Naive thymus-derived CD8-positive, alpha-beta T cell (primary cell): ENCODE measurements at regions not wholly inside any gene's neighbourhood (a gene's known extent, or its start where the extent isn't known, plus 50 kb on each side); places are given as distances from the start of the nearest gene placed in this dataset.

Experiments used
- ATAC-seq, 2 donors: fragments of 150-1000 bp; cut with Tn5 transposase in 1 of 2; sonication (Bioruptor Pico), chemical (Tn5 transposase) in 1 of 2; 1 replicate in 1 of 2; 2 replicates in 1 of 2; pipeline ENCODE4 v1.10.0; 2021; ENCODE audit warnings: mild to moderate bottlenecking in 2 of 2, moderate library complexity in 2 of 2
- POLR2A ChIA-PET: fragments of 350-600 bp; sonication (Branson Sonifier 250); formaldehyde crosslinking; loops from one replicate; lab custom pipeline; 2021; ENCODE audit warnings: antibody characterized with exemption; lab: Charles Lee
- DNase-seq, 10 donors: peaks; one replicate each; pipeline versions ENCODE4 v3.0.0 to v3.0.0-alpha.2; 2020 to 2022
- H3K27ac Mint-ChIP-seq, 10 donors: one replicate each; pipeline ENCODE4 v1.8.0; 2020 to 2022; ENCODE audit warnings: mild to moderate bottlenecking in 10 of 10, mixed read lengths in 10 of 10, moderate library complexity in 4 of 10, inconsistent platforms in 1 of 10
- H3K27me3 Mint-ChIP-seq, 5 donors: one replicate each; pipeline ENCODE4 v1.8.0; 2021 to 2022; ENCODE audit warnings: mixed read lengths in 5 of 5
- H3K36me3 Mint-ChIP-seq, 3 donors: one replicate each; pipeline ENCODE4 v1.8.0; 2020 to 2022; ENCODE audit warnings: mixed read lengths in 3 of 3, mild to moderate bottlenecking in 2 of 3, inconsistent platforms in 1 of 3
- H3K4me1 Mint-ChIP-seq, 4 donors: one replicate each; pipeline ENCODE4 v1.8.0; 2021 to 2022; ENCODE audit warnings: mixed read lengths in 4 of 4
- H3K4me3 Mint-ChIP-seq, 10 donors: one replicate each; pipeline ENCODE4 v1.8.0; 2020 to 2022; ENCODE audit warnings: mild to moderate bottlenecking in 10 of 10, mixed read lengths in 10 of 10, moderate library complexity in 6 of 10, inconsistent platforms in 1 of 10
- H3K9me3 Mint-ChIP-seq, 9 donors: one replicate each; pipeline ENCODE4 v1.8.0; 2020 to 2022; ENCODE audit warnings: mixed read lengths in 9 of 9, mild to moderate bottlenecking in 3 of 9, inconsistent platforms in 1 of 9, moderate library complexity in 1 of 9

GRCh38 chr13:29908416-29909080 is 58.1 kb upstream of the UBL3 start:
- no peak overlapping the region for H3K27ac Mint-ChIP-seq
- peaks cover 0 to under 1% (median under 1%) of the 10 kb centered on the region in 4 donors for H3K4me1 Mint-ChIP-seq
- DNase-seq (no peak), ATAC-seq (no peak)
- POLR2A ChIA-PET, result no interaction called here
- H3K4me3 Mint-ChIP-seq, result no peak overlapping the region
- H3K27me3 Mint-ChIP-seq, result peaks cover 0 to 4% (median 0%) of the 10 kb centered on the region in 5 donors
- H3K36me3 Mint-ChIP-seq, result no peaks in the 10 kb centered on the region
- H3K9me3 Mint-ChIP-seq, result no peaks in the 10 kb centered on the region

DNA sequence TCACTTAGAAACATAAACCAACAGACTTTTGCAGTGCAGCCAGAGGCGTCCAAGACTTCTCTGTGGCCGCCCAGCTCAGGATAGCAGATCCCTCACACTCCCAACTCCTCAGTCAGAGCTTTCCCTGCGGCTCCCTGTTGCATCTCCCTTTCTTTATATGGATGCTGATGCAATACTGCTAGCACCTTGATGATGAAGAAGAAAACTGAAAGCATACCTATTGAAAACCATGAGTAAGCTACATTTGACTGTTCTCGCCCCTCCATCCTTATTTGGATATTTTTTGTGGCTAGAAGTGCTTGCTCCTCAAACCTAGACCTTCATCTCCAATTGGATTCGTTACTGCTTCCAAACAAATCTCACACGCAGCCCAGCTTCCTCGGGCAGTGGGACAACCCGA is 57.3 kb upstream of the UBL3 start:
- H3K27ac Mint-ChIP-seq, result no peak overlapping the region
- no peak for ATAC-seq

DNA sequence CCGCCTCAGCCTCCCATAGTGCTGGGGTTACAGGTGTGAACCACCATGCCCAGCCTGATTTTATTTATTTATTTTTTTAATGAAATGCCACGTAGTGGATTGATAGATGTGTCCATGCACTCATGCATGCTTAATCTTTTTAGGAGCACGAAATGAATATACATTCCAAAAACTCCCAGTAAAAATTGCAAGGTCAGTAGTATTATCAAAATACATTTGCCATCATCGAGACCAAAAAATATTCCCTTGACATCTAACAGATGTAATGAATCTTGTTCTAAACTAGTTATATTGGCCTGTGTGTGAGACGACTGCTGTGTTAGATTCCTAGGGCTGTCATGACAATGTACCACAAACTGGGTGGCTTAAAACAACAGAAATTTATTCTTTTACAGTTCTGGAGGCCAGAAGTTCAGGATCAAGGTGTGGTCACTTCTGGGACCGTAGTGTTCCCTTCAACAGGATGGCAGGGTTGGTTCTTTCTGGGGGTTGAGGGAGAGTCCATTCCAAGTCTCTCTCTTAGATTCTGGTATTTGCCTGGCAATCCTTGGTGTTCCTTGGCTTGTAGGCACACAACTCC is 56.1 kb upstream of the UBL3 start:
- Mint-ChIP-seq H3K9me3 (no peaks in the 10 kb centered on the region), H3K4me1 (peaks cover 4 to 20% (median 17%) of the 10 kb centered on the region in 4 donors), H3K27me3 (peaks cover 0 to 1% (median 0%) of the 10 kb centered on the region in 5 donors), H3K4me3 (no peak overlapping the region), H3K36me3 (no peaks in the 10 kb centered on the region), H3K27ac (no peak overlapping the region)
- no peak for DNase-seq
- POLR2A ChIA-PET, result no interaction called here
- no peak for ATAC-seq

More for the DNA sequence above, 57.3 kb upstream of the UBL3 start:
- no peak overlapping the region for H3K4me3 Mint-ChIP-seq
- POLR2A ChIA-PET, result no interaction called here
- H3K36me3 Mint-ChIP-seq, result no peaks in the 10 kb centered on the region
- H3K9me3 Mint-ChIP-seq, result no peaks in the 10 kb centered on the region
- no peak for DNase-seq
- H3K27me3 Mint-ChIP-seq, result peaks cover 0 to 4% (median 0%) of the 10 kb centered on the region in 5 donors
- H3K4me1 Mint-ChIP-seq, result peaks cover under 1 to 9% (median 6%) of the 10 kb centered on the region in 4 donors

DNA sequence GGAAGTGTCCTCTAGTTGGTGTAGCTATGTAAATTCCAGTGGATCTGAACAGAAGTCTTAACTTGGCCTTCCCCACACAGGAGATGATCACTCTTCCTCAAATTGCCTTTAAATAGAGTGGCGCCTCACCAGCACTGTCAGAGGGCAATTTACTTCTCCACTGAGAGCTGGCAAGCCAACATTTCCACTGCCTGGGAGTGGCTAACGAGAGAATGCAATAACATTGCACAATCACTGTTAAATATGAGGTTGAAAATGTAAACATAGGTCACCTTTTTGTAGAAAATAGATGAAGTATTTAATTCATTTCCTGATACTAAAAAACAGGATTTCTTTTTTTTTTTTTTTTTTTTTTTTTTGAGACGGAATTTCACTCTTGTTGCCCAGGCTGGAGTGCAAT is 55.4 kb upstream of the UBL3 start:
- H3K9me3 Mint-ChIP-seq, result no peaks in the 10 kb centered on the region
- H3K36me3 Mint-ChIP-seq, result no peaks in the 10 kb centered on the region
- no peaks in the 10 kb centered on the region for H3K27me3 Mint-ChIP-seq
- no peak overlapping the region for H3K4me3 Mint-ChIP-seq
- H3K4me1 Mint-ChIP-seq, result peaks cover 4 to 20% (median 18%) of the 10 kb centered on the region in 4 donors
- H3K27ac Mint-ChIP-seq, result no peak overlapping the region
- POLR2A ChIA-PET, result no interaction called here
- no peak for DNase-seq
- ATAC-seq, result no peak

GRCh38 chr13:29903996-29904395 is 53.6 kb upstream of the UBL3 start:
- no peak overlapping the region for H3K4me3 Mint-ChIP-seq
- no peaks in the 10 kb centered on the region for H3K27me3 Mint-ChIP-seq
- ATAC-seq (no peak), DNase-seq (no peak)
- POLR2A ChIA-PET, result no interaction called here
- H3K36me3 Mint-ChIP-seq, result no peaks in the 10 kb centered on the region
- no peak overlapping the region for H3K27ac Mint-ChIP-seq
- H3K4me1 Mint-ChIP-seq, result peaks cover 4 to 20% (median 18%) of the 10 kb centered on the region in 4 donors
- no peaks in the 10 kb centered on the region for H3K9me3 Mint-ChIP-seq

DNA sequence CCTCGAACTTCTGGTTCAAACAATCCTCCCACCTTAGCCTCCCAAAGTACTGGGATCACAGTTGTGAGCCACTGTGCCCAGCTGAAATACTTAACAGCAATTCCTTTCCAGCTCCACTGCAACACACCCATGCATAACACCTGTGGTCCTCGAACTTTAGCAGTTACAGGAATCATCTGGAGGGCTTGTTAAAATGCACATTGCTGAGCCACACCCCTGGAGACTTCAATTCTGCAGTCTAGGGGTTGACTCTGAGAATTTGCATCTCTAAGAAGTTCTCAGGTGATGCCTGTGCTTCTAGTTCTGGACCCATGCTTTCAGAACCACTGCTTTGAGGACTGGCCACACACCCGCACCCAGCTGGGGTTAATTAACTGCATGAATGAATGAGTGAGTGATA is 53.1 kb upstream of the UBL3 start:
- ATAC-seq (no peak), DNase-seq (no peak)
- no peaks in the 10 kb centered on the region for H3K27me3 Mint-ChIP-seq
- no peaks in the 10 kb centered on the region for H3K9me3 Mint-ChIP-seq
- no peaks in the 10 kb centered on the region for H3K36me3 Mint-ChIP-seq
- H3K4me1 Mint-ChIP-seq, result peaks cover 4 to 20% (median 18%) of the 10 kb centered on the region in 4 donors
- POLR2A ChIA-PET, result no interaction called here
- H3K4me3 Mint-ChIP-seq, result no peak overlapping the region
- peak overlapping the region in 2 of 10 donors; percentile 29 to 78 for H3K27ac Mint-ChIP-seq

DNA sequence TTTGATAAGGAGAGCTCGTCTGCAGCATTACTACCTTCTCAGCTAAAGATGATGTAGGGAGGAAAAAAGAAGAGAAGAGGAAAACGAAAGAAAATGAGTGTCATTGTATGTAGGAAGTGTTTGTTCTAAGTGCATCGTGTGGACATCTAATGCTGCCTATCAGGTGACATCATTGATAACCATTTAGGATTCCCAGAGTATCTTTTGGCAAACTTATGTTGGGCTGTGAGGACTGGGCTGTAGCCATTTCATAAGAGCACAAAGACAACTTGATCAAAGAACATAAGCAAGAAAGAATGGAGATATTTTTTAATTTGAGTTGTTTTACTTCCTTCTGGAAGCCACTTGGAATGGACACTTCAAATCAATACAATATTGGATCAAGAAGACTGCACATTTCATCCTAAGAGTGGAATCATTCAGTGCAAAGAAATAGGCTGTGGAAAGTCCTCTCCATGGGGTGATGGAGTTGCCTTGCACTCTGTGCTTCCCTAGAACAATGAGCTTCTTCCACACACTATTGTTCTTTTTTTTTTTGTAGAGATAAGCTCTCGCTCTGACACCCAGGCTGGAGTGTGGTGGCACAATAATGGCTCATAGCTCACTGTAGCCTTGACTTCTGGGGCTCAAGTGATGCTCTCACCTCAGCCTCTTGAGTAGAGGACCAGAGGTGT is 52.4 kb upstream of the UBL3 start:
- no peak for ATAC-seq
- Mint-ChIP-seq H3K4me3 (peak overlapping the region; percentile 64 to 89 (median 80)), H3K4me1 (peaks cover 4 to 20% (median 18%) of the 10 kb centered on the region in 4 donors), H3K27me3 (no peaks in the 10 kb centered on the region), H3K9me3 (no peaks in the 10 kb centered on the region), H3K36me3 (no peaks in the 10 kb centered on the region), H3K27ac (peak overlapping the region in 9 of 10 donors; percentile 43 to 93 (median 66))
- POLR2A ChIA-PET, result interaction anchor here (0.8 to 1.5 kb wide), 5 partner anchors 20 to 531 kb away, joined by 3 to 5 read pairs (median 4); partner anchors contain the start of gene UBL3
- DNase-seq, result peak in 1 of 10 donors; percentile 6

DNA sequence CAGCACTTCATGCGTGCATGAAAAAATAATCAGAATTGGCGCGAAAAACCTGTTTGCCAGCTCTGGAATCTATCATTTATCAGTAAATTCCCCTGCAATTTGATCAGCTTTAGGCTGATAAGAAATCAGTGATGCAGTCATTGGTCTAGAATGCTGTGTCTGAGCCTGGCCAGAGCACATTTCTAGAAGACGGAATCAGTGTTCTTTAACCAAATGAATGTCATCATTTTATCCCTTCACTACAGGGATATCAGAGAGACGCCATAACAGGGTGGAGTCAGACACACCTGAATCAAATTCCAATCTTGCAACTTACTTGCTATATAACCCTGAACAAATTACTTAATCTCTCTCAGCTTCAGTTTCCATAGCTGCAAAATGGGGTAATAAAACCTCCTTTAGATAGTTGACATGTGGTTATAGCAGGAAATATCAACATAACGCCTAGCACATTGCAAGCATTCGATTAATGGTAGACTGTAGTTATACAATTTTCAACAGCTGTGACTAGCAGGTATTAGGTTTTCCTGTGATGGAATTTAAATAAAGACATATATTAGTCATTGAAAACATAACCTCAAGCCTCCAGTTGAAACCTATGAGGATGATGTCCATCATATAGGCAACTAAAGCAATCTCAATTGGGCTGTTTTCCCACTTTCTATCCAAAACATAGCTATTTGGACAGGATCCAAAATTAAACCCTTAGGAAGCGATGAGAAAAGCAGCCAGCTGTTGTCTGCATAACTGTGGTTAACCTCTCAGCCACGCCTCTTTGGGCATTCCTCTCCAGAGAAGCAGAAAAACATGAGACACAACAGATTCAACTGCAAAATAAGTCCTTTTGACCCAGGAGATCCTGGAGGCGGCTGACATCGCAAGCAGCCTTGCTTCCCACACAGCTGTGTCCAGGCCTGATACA is 51.6 kb upstream of the UBL3 start:
- peak overlapping the region; percentile 64 to 89 (median 80) for H3K4me3 Mint-ChIP-seq
- ATAC-seq (peak; percentile 49 to 79), DNase-seq (peak in 5 of 10 donors; percentile 0 to 45 (median 21))
- POLR2A ChIA-PET, result interaction anchor here (0.8 to 1.5 kb wide), 5 partner anchors 20 to 532 kb away, joined by 3 to 5 read pairs (median 4); partner anchors contain the start of gene UBL3
- H3K27ac Mint-ChIP-seq, result peak overlapping the region in 9 of 10 donors; percentile 43 to 93 (median 66)
- no peaks in the 10 kb centered on the region for H3K36me3 Mint-ChIP-seq
- H3K9me3 Mint-ChIP-seq, result no peaks in the 10 kb centered on the region
- peaks cover 4 to 20% (median 18%) of the 10 kb centered on the region in 4 donors for H3K4me1 Mint-ChIP-seq
- H3K27me3 Mint-ChIP-seq, result no peaks in the 10 kb centered on the region
